Astrocyte (in vitro differentiated cells and primary cell): ENCODE measurements at regions not wholly inside any gene's neighbourhood (a gene's known extent, or its start where the extent isn't known, plus 50 kb on each side); places are given as distances from the start of the nearest gene placed in this dataset.

ENCODE experiments used
- DNase-seq: peaks from one replicate; pipeline ENCODE4 v3.0.0-alpha.2; 2010; ENCODE audit warnings: low read depth
- FAIRE-seq: peaks from 2 replicates; lab custom pipeline; 2011; peaks lifted over from hg19 to GRCh38; lab: Jason Lieb, UNC
- H2AFZ ChIP-seq: 2 replicates; pipeline ENCODE4 v1.6.0; 2012; ENCODE audit warnings: low read depth, low read length, inconsistent platforms
- H3K27ac ChIP-seq: 2 replicates; pipeline ENCODE4 v1.5.1; 2011; ENCODE audit warnings: low read depth, low read length, inconsistent platforms
- H3K27me3 ChIP-seq: 2 replicates; pipeline ENCODE4 v1.6.0; 2011; ENCODE audit warnings: low read length, inconsistent platforms; ENCODE audit not compliant: insufficient read depth
- H3K36me3 ChIP-seq: 2 replicates; pipeline ENCODE4 v1.5.1; 2011; ENCODE audit warnings: low read length, inconsistent platforms; ENCODE audit not compliant: insufficient read depth
- H3K4me1 ChIP-seq: 2 replicates; pipeline ENCODE4 v1.5.1; 2011; ENCODE audit warnings: low read length, inconsistent platforms; ENCODE audit not compliant: insufficient read depth
- H3K4me2 ChIP-seq: 2 replicates; pipeline ENCODE4 v1.6.0; 2012; ENCODE audit warnings: low read length, inconsistent platforms
- H3K4me3 ChIP-seq: 2 replicates; pipeline ENCODE4 v1.5.1; 2011; ENCODE audit warnings: low read depth, mild to moderate bottlenecking, low read length, inconsistent platforms; ENCODE audit not compliant: insufficient read depth
- H3K79me2 ChIP-seq: 2 replicates; pipeline ENCODE4 v1.6.0; 2012; ENCODE audit warnings: mild to moderate bottlenecking, low read length, inconsistent platforms; ENCODE audit not compliant: insufficient read depth
- H3K9ac ChIP-seq: 2 replicates; pipeline ENCODE4 v1.6.0; 2012; ENCODE audit warnings: mild to moderate bottlenecking, low read length, inconsistent platforms
- H3K9me3 ChIP-seq: 2 replicates; pipeline ENCODE4 v1.5.1; 2012; ENCODE audit warnings: low read depth, mild to moderate bottlenecking, low read length, inconsistent platforms; ENCODE audit not compliant: insufficient read depth
- H4K20me1 ChIP-seq: 2 replicates; pipeline ENCODE4 v1.6.0; 2012; ENCODE audit warnings: low read length, inconsistent platforms; ENCODE audit not compliant: insufficient read depth
- H3K27ac Mint-ChIP-seq: one replicate; pipeline ENCODE4 v1.8.0; 2021; ENCODE audit warnings: mild to moderate bottlenecking, mixed read lengths; ENCODE audit not compliant: unreplicated experiment
- H3K27me3 Mint-ChIP-seq: one replicate; pipeline ENCODE4 v1.8.0; 2021; ENCODE audit warnings: low read depth, mixed read lengths; ENCODE audit not compliant: unreplicated experiment
- H3K36me3 Mint-ChIP-seq: one replicate; pipeline ENCODE4 v1.8.0; 2021; ENCODE audit warnings: low read depth, mixed read lengths; ENCODE audit not compliant: unreplicated experiment
- H3K4me1 Mint-ChIP-seq: one replicate; pipeline ENCODE4 v1.8.0; 2021; ENCODE audit warnings: low read depth, mixed read lengths; ENCODE audit not compliant: unreplicated experiment
- H3K4me3 Mint-ChIP-seq: one replicate; pipeline ENCODE4 v1.8.0; 2021; ENCODE audit warnings: mild to moderate bottlenecking, moderate library complexity, mixed read lengths; ENCODE audit not compliant: unreplicated experiment
- H3K9me3 Mint-ChIP-seq: one replicate; pipeline ENCODE4 v1.8.0; 2021; ENCODE audit warnings: mild to moderate bottlenecking, mixed read lengths; ENCODE audit not compliant: unreplicated experiment
- EZH2 ChIP-seq: IDR thresholded peaks from 2 replicates; pipeline ENCODE4 v1.6.1; 2012; ENCODE audit warnings: mild to moderate bottlenecking, low read length, inconsistent platforms; ENCODE audit not compliant: insufficient read depth
- TF ChIP-seq, protein P1 (sequence below): IDR thresholded peaks from 2 replicates; pipeline ENCODE4 v1.5.1; 2011; ENCODE audit warnings: low read depth, mild to moderate bottlenecking, inconsistent platforms, low read length, moderate library complexity; ENCODE audit not compliant: insufficient read depth

DNA sequence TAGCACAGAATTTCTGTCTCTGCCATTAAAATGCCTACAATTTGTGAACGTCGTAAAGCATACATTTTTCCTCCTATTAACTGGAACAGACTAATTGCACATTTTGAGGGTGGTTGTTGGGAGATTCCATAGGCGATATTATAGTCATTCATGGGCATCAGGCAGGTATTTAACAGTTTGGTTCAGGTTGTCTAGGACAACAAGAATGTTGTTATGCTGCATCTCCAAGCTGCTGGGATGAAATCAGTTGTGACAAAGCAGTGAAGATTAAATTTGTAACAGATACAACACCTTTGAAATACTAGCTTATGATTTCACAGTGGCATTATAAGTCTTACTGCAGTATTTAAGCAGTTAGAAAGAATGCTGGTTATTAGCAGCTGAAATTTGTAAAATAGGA, 339.7 kb upstream of the PITX2 start:
- H3K4me2 ChIP-seq = no peak overlapping the region
- H3K27me3 ChIP-seq = no peaks in the 10 kb centered on the region
- no peak overlapping the region for H2AFZ ChIP-seq
- Mint-ChIP-seq H3K9me3 (no peaks in the 10 kb centered on the region), H3K4me3 (no peak overlapping the region), H3K4me1 (peaks cover 5% of the 10 kb centered on the region), H3K27me3 (no peaks in the 10 kb centered on the region), H3K27ac (no peak overlapping the region), H3K36me3 (no peaks in the 10 kb centered on the region)
- no peaks in the 10 kb centered on the region for H3K36me3 ChIP-seq
- H3K9ac ChIP-seq = no peak overlapping the region
- TF ChIP-seq EZH2 = no peak
- TF ChIP-seq, protein P1, sequence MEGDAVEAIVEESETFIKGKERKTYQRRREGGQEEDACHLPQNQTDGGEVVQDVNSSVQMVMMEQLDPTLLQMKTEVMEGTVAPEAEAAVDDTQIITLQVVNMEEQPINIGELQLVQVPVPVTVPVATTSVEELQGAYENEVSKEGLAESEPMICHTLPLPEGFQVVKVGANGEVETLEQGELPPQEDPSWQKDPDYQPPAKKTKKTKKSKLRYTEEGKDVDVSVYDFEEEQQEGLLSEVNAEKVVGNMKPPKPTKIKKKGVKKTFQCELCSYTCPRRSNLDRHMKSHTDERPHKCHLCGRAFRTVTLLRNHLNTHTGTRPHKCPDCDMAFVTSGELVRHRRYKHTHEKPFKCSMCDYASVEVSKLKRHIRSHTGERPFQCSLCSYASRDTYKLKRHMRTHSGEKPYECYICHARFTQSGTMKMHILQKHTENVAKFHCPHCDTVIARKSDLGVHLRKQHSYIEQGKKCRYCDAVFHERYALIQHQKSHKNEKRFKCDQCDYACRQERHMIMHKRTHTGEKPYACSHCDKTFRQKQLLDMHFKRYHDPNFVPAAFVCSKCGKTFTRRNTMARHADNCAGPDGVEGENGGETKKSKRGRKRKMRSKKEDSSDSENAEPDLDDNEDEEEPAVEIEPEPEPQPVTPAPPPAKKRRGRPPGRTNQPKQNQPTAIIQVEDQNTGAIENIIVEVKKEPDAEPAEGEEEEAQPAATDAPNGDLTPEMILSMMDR = no peak
- no peaks in the 10 kb centered on the region for H4K20me1 ChIP-seq
- FAIRE-seq (no peak), DNase-seq (no peak)
- H3K4me1 ChIP-seq = no peaks in the 10 kb centered on the region
- no peaks in the 10 kb centered on the region for H3K79me2 ChIP-seq
- H3K9me3 ChIP-seq = no peaks in the 10 kb centered on the region
- no peak overlapping the region for H3K4me3 ChIP-seq
- no peak overlapping the region for H3K27ac ChIP-seq

DNA sequence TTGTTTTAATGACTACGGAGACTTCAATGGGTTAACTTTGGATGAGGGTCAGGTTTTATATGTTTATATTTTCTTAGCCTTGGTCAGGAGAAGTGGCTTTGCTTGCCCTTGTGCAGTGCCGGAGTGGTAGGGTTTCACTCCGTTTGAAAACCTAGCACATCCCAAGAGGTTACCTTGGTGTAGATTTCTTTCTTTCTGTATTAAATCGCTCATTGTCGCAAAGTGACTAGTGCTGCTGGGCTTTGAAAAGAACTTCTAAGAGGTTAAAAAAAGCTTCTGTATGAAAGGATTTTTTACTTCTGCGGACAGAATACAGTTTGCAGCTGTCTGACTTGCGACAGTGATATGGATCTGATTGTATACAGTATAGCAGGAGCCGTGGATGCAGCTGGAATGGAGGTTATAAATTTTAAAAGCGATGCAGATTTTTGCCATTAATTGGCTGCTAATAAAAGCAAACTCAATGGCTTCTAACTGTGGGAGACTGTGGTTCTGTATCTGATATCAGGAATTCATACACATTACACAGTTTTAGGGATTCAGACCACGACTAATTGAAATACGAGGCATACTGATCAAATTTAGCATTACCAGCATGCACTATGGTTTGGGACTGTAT, 340.9 kb upstream of the PITX2 start:
- Mint-ChIP-seq H3K27ac (no peak overlapping the region), H3K27me3 (no peaks in the 10 kb centered on the region), H3K4me3 (no peak overlapping the region), H3K36me3 (no peaks in the 10 kb centered on the region), H3K4me1 (peaks cover 13% of the 10 kb centered on the region), H3K9me3 (no peaks in the 10 kb centered on the region)
- H3K9ac ChIP-seq = no peak overlapping the region
- H3K9me3 ChIP-seq = no peaks in the 10 kb centered on the region
- H4K20me1 ChIP-seq = no peaks in the 10 kb centered on the region
- no peaks in the 10 kb centered on the region for H3K27me3 ChIP-seq
- H3K4me1 ChIP-seq = no peaks in the 10 kb centered on the region
- no peaks in the 10 kb centered on the region for H3K79me2 ChIP-seq
- H3K27ac ChIP-seq = no peak overlapping the region
- no peak for DNase-seq
- H3K36me3 ChIP-seq = no peaks in the 10 kb centered on the region
- no peak overlapping the region for H3K4me2 ChIP-seq
- no peak overlapping the region for H3K4me3 ChIP-seq
- TF ChIP-seq EZH2 = no peak
- TF ChIP-seq, protein P1 = no peak
- FAIRE-seq = no peak
- H2AFZ ChIP-seq = no peak overlapping the region

DNA sequence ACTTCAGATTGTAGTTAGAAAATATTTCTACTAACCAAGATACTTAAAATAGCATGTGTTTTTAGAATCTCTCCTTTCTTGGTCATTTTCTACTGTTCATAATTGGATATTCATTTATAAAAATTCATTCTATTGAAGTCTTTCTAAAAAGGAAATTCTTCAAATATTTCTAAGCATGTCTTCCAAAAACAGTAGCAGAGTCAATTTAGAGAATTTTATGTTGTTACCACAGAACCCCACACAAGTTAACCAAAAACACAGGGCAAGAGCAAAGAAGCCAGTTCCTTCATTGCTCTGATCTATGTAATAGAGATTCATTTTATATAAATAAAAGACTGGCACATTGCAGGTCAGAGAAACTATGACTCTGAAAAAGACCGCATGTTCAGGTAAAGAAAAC, 345.1 kb upstream of the PITX2 start:
- no peak for FAIRE-seq
- no peak for DNase-seq
- H3K4me3 ChIP-seq = no peak overlapping the region
- no peak overlapping the region for H2AFZ ChIP-seq
- Mint-ChIP-seq H3K27me3 (peaks cover 2% of the 10 kb centered on the region), H3K9me3 (no peaks in the 10 kb centered on the region), H3K4me3 (no peak overlapping the region), H3K36me3 (no peaks in the 10 kb centered on the region), H3K4me1 (peaks cover 13% of the 10 kb centered on the region), H3K27ac (peak overlapping the region; percentile 38)
- H3K36me3 ChIP-seq = no peaks in the 10 kb centered on the region
- no peaks in the 10 kb centered on the region for H4K20me1 ChIP-seq
- H3K79me2 ChIP-seq = no peaks in the 10 kb centered on the region
- no peak overlapping the region for H3K27ac ChIP-seq
- H3K4me2 ChIP-seq = no peak overlapping the region
- H3K9me3 ChIP-seq = no peaks in the 10 kb centered on the region
- H3K4me1 ChIP-seq = no peaks in the 10 kb centered on the region
- TF ChIP-seq, protein P1 = no peak
- no peak for TF ChIP-seq EZH2
- H3K27me3 ChIP-seq = no peaks in the 10 kb centered on the region
- no peak overlapping the region for H3K9ac ChIP-seq
